ENCODE measurements at regions not wholly inside any gene's neighbourhood (a gene's known extent, or its start where the extent isn't known, plus 50 kb on each side); places are given as distances from the start of the nearest gene placed in this dataset.
"Not testable (repeated sequence)": the region's sequence is repeated elsewhere in the genome, so short reads cannot be mapped to it uniquely, and the experiment has no call there.

GRCh38 chr16:29267891-29268290, 138.6 kb downstream of the NPIPB11 start:
- TF ChIP-seq POLR2A, CTCF (IDR thresholded peaks at IDR 0.05): not testable (repeated sequence)
